Testis (tissue), 2 donors: ENCODE measurements at regions not wholly inside any gene's neighbourhood (a gene's known extent, or its start where the extent isn't known, plus 50 kb on each side); places are given as distances from the start of the nearest gene placed in this dataset.

ENCODE experiments used
- DNase-seq: peaks from one replicate; pipeline ENCODE4 v3.0.0-alpha.2; 2019
- H3K27ac ChIP-seq, 2 donors: fragments of 200-600 bp; sonication (generic); one replicate each; pipeline ENCODE4 v1.5.1; 2019
- H3K27me3 ChIP-seq: fragments of 200-600 bp; sonication (generic); one replicate; pipeline ENCODE4 v1.5.1; 2019
- H3K36me3 ChIP-seq: fragments of 200-600 bp; sonication (generic); one replicate; pipeline ENCODE4 v1.5.1; 2017; ENCODE audit warnings: low read depth; ENCODE audit errors: missing control alignments
- H3K4me1 ChIP-seq: fragments of 200-600 bp; sonication (generic); one replicate; pipeline ENCODE4 v1.5.1; 2019
- H3K4me3 ChIP-seq, 2 donors: fragments of 200-600 bp; sonication (generic); one replicate each; pipeline ENCODE4 v1.5.1; 2017 to 2019
- H3K9me3 ChIP-seq: fragments of 200-600 bp; sonication (generic); one replicate; pipeline ENCODE4 v1.5.1; 2017
- POLR2A ChIP-seq: fragments of 450-650 bp; IDR thresholded peaks from one replicate; pipeline ENCODE4 v1.6.1; 2017; ENCODE audit warnings: antibody characterized with exemption, mild to moderate bottlenecking, moderate library complexity
- WGBS, 2 donors: methylation state at CpG; one replicate each; pipeline ENCODE4 v1.1.5; 2018; 5-methylcytosine and 5-hydroxymethylcytosine counted together
- intact Hi-C: fragments of 100-400 bp; cut with DNase I; formaldehyde crosslinking; loops from one replicate; pipeline ENCODE4 v1.15.1; 2023; ENCODE audit warnings: low total_unique reads
- TF ChIP-seq, protein P1 (sequence below), 3 experiments: fragments of 450-650 bp in 2 of 3; fragments of 200-600 bp in 1 of 3; sonication (generic) in 1 of 3; IDR thresholded peaks; one replicate each; pipeline ENCODE4 v1.5.1; 2016 to 2019; ENCODE audit warnings: antibody characterized with exemption in 3 of 3, mild to moderate bottlenecking in 2 of 3, moderate library complexity in 1 of 3

DNA sequence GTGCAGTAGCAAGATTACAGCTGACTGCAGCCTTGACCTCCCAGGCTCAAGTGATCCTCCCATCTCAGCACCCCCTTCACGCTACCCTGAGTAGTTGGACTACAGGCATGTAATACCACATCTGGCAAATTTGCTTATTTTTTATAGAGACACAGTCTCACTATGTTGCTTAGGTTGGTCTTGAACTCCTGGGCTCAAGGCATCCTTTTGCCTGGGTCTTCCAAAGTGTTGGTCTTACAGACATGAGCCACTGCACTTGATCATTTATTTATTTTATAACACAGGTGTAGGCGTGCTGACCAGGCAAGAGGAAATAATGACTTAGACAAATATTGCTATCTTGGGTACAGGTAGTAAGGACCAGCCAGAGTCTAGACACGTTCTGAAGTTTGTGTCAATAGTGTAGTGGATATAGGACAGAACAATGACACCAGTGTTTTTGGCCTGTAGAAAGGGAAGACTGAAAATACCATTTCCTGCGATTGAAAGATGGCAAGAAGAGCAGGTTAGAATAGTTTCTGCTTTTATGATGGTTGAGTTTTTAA lies 71.0 kb upstream of the THUMPD2 start:
- WGBS, 2 donors = 76 to 78% methylated on average over 4 of the region's 4 CpGs

DNA sequence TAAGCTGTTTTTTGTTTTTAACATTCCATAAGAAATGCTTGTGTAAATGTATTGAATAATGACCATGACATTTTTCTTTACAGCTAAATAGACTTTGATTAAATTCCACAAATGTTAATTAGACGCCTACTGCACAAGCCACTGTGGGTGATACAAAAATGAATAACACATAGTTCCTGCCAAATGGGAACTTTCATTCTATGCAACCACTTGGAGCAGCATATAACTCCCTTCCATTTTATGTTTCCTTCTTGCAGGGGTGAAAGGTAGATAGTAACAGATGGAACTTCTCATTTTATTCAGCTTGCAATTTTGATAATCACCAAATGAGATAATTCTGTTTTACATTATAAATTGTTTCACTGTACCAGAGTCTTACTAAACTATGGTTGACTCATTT lies 70.0 kb upstream of the THUMPD2 start:
- H3K4me3 ChIP-seq = no peak overlapping the region
- intact Hi-C loops = no loop called here
- TF ChIP-seq POLR2A = no peak
- TF ChIP-seq, protein P1, sequence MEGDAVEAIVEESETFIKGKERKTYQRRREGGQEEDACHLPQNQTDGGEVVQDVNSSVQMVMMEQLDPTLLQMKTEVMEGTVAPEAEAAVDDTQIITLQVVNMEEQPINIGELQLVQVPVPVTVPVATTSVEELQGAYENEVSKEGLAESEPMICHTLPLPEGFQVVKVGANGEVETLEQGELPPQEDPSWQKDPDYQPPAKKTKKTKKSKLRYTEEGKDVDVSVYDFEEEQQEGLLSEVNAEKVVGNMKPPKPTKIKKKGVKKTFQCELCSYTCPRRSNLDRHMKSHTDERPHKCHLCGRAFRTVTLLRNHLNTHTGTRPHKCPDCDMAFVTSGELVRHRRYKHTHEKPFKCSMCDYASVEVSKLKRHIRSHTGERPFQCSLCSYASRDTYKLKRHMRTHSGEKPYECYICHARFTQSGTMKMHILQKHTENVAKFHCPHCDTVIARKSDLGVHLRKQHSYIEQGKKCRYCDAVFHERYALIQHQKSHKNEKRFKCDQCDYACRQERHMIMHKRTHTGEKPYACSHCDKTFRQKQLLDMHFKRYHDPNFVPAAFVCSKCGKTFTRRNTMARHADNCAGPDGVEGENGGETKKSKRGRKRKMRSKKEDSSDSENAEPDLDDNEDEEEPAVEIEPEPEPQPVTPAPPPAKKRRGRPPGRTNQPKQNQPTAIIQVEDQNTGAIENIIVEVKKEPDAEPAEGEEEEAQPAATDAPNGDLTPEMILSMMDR (IDR thresholded peaks at IDR 0.05) = no peak
- H3K9me3 ChIP-seq = no peaks in the 10 kb centered on the region
- 90 to 92% methylated on average over 1 of the region's 1 CpG for WGBS, 2 donors
- DNase-seq = no peak
- H3K4me1 ChIP-seq = peaks cover 12% of the 10 kb centered on the region
- H3K27ac ChIP-seq = no peak overlapping the region
- H3K27me3 ChIP-seq = no peaks in the 10 kb centered on the region
- H3K36me3 ChIP-seq = no peaks in the 10 kb centered on the region

More for the DNA sequence above, 71.0 kb upstream of the THUMPD2 start:
- H3K27ac ChIP-seq = no peak overlapping the region
- peaks cover 12% of the 10 kb centered on the region for H3K4me1 ChIP-seq
- H3K4me3 ChIP-seq = no peak overlapping the region
- H3K27me3 ChIP-seq = no peaks in the 10 kb centered on the region
- TF ChIP-seq, protein P1 (IDR thresholded peaks at IDR 0.05) = no peak
- intact Hi-C loops = no loop called here
- no peak for DNase-seq
- no peaks in the 10 kb centered on the region for H3K36me3 ChIP-seq
- no peaks in the 10 kb centered on the region for H3K9me3 ChIP-seq

DNA sequence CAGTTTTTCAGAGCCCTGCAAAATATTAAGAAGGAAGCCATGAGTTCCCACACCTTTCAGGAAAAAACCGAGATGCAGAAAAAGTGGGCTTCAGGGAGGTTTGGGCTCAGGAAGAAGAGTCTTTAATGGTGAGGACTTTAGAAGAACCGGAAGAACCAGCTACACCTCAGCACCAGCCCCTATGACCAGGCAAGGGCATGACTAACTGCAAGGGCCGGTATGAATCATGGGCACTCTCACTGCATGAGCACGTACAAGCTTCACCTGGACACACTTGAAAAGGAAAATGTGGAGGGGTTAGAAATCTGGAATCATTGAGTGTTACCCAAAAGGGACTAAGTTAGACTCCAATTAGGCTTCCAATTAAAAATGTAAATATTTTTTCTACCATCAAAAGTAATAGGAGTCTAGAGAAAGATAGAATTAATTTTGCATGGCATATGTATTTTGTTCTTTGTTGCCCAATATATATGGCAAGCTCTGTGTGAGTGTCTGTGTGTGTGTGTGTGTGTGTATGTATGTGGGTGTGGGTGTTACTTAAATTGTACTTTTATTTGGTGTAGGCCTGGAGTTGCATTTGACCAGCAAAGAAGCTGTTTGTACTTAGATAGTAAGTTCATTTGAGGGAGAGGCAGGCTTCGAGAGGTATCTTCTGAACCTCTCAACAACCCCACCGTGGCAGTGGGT lies 66.5 kb upstream of the THUMPD2 start:
- DNase-seq = no peak
- intact Hi-C loops = no loop called here
- WGBS, 2 donors = 78 to 79% methylated on average over 6 of the region's 6 CpGs

DNA sequence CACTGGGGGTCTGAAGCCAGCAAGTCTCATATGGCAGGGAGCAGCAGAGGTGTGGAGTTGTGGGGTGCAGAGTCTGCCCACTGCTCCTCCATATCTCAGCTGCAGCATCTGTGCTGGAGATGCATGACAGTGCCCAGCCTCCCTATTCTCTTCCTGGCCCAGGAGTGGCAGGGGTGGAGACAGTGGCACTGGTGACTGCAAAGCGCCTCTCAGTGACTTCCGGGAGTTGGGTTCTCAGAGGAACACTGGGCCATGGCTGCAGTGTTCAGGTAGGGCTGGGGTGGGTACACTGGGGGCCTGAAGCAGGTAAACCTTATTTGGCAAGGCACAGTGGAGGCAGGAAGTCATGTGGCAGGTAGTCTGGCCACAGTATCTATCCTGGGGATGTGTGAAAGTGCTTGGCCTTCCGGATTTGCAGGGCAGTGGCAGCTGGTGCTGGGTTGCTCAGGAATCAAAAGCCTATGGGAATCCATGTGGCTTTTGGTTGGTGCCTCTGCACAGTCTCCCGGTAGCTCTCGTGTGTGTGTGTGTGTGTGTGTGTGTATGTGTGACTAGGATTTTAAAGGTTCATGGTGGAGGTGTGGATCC lies 60.3 kb upstream of the THUMPD2 start:
- no peaks in the 10 kb centered on the region for H3K27me3 ChIP-seq
- no peaks in the 10 kb centered on the region for H3K4me1 ChIP-seq
- no peak for TF ChIP-seq POLR2A
- TF ChIP-seq, protein P1 (IDR thresholded peaks at IDR 0.05) = no peak
- H3K9me3 ChIP-seq = no peaks in the 10 kb centered on the region
- no peak overlapping the region for H3K27ac ChIP-seq
- WGBS, 2 donors = 89 to 100% methylated on average over 3 to 5 of the region's 5 CpGs
- no peaks in the 10 kb centered on the region for H3K36me3 ChIP-seq
- intact Hi-C loops = no loop called here
- no peak for DNase-seq
- no peak overlapping the region for H3K4me3 ChIP-seq

More for the DNA sequence above, 66.5 kb upstream of the THUMPD2 start:
- no peaks in the 10 kb centered on the region for H3K4me1 ChIP-seq
- TF ChIP-seq POLR2A = no peak
- TF ChIP-seq, protein P1 (IDR thresholded peaks at IDR 0.05) = no peak
- no peaks in the 10 kb centered on the region for H3K9me3 ChIP-seq
- no peaks in the 10 kb centered on the region for H3K27me3 ChIP-seq
- no peak overlapping the region for H3K4me3 ChIP-seq
- no peaks in the 10 kb centered on the region for H3K36me3 ChIP-seq
- H3K27ac ChIP-seq = no peak overlapping the region
